Activated CD4-positive, CD25-positive, alpha-beta regulatory T cell treated with anti-CD3 and anti-CD28 coated beads, Interleukin-2, amount 50 U/mL, for 24 hours (primary cell): ENCODE measurements at regions not wholly inside any gene's neighbourhood (a gene's known extent, or its start where the extent isn't known, plus 50 kb on each side); places are given as distances from the start of the nearest gene placed in this dataset.

ENCODE experiments used
- ATAC-seq, 2 donors: fragments of 150-1000 bp; cut with Tn5 transposase; one replicate each; pipeline ENCODE4 v1.10.0; 2021; ENCODE audit warnings: mild to moderate bottlenecking in 1 of 2, moderate library complexity in 1 of 2

DNA sequence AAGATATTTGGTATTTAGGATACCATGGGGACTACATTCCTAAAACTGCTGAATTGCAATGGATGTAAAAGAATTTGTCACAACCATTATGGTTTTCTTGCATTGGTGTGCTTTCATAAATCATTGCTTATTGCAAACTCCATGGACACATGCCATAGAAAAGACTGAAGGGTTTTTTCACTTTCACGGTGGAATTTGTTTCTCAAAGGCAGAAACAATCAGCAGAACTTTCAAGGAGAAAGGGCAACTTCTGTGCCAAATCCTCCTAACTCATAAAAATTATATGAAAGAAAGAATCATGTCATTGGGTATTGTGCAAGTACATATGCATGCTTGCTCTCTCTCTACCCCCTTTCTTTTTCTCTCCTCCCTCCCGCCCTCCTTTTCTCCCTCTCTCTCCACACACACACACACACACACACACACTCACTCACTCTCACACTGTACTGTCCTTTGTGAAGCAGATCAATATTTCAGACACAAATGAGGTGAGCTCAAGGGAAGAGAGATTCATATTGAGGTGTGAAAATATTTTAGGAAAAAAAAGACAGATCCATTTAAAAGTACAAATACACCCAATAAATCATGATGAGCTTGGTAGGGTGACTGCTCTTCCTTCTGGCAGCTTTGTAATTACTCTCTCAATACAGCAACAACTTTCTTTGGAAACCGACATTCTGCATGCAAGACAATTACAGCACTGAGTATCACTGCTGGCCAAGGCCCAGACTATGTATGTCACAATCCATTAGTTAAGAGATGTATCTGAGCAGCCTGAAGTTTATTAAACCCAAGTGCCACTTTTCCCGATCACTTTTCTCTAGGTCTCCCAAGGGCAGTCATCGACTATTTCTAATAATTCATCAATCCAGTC, 492.6 kb downstream of the TUSC7 start:
- ATAC-seq, result no peak

DNA sequence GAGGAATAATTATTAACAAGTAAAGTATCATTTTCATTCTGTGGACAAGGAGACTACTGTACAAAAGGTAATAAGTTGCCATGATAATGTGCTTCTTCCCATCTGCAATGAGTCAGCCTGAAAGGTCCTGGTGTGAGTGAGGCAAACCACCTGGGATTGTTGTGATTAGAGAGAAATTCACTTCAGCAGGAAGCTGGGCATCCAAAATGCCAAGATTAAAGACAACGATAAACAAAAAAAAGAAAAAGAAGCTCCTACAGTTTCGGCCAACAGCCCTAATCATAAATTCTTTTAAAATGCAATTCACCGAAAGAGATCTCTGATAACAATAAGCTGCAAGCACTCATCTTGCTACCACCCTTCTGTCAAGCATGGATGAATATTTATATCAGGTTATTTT, 507.8 kb downstream of the TUSC7 start:
- ATAC-seq, result no peak

DNA sequence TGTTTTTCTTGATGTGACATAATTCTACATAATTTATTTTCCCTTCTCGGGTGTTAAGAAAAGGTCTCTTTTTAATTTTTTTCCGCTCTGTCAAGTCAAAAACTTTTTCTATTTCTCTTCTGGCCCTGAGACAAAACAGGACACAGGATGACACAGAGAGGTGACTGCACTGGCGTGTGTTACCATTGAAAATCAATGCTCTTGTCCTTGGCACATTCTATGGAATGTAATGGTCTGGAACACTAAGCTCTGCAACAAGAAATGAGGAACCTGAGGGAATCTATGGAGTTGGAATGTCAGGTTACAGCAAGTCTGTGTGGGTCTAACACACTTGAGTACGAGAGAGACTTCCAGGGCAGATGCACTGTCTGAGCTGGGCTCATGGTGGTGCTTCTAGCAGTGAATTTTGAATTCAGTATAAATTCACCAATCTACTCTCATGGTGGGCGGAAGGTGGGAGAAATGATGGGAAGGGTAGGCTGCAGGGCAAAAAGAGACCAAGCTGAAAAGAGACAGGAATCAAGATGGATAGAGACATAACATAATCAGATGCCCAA, 508.3 kb downstream of the TUSC7 start:
- no peak for ATAC-seq

DNA sequence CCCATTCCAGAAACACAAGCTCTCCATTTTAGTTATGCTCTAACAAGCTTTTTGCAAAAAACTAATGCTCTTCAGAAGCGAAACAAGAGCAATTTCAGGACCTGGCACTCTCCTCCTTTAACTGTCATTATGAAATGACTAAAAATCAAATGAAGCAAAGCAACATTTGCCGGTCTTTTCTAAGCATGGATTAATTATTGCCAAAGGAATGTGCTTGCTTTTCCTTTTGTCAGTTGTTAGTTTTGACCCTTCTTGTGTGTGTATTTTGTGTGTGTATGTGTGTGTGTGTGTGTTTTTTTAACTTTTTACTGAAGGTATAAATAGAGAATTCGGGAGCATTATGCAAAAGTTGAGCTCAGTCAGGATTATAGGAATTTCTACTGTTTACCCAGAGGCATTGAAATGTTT, 509.1 kb downstream of the TUSC7 start:
- no peak for ATAC-seq

DNA sequence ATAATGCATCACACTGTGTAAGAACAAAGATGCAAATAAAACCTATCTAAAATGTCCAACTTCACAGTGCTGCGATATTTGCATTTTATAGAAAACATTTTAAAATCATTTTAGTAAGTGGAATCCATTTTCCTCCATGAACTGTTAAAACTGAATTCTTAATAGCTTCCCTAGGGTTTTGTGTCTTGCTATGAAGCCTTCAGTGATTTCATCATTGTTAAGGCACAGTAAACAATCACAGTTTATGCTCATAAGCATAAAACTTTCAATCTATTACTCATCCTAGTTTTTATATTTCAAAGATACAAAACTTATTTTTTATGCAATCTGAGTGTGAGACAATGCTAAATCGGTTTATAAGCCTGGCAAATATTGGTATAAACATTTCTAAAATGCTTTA, 509.7 kb downstream of the TUSC7 start:
- no peak for ATAC-seq

DNA sequence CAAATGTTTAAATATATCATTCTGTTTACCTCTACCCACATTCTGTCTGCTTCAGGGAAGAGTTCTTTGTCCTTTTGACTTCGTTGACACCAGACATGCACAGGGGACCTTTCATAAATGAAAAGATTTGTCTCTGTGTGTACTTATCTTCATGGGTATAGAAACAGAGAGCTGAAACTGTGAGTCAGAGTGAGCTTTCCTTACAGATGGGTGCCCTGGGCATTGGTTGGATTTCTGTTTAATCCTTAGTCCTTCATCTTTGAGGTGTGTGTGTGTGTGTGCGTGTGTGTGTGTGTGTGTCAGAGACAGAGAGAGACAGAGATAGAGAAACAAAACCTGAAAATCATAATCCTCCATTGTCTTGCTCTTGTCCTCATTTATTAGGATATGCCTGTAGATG, 517.4 kb downstream of the TUSC7 start:
- ATAC-seq, result no peak

DNA sequence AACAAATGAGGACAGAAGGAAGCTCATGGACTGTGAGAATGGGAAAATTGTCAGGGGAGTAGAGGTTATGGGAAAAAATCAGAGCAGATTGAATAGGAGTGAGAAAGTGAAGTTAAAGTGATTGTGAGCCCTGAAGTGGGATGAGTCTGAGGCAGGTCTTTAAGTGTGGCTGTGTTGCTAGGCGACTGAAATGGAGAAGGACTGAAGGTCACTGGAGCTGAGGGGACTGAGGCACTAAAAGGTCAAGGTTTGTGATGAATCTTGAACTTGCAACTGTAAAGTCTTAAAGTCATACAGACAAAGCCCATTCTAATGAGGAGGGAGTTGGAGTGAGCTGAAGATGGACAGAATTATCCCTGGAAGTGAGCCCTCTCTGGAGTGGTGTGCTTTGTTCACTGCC, 518.9 kb downstream of the TUSC7 start:
- ATAC-seq, result no peak

DNA sequence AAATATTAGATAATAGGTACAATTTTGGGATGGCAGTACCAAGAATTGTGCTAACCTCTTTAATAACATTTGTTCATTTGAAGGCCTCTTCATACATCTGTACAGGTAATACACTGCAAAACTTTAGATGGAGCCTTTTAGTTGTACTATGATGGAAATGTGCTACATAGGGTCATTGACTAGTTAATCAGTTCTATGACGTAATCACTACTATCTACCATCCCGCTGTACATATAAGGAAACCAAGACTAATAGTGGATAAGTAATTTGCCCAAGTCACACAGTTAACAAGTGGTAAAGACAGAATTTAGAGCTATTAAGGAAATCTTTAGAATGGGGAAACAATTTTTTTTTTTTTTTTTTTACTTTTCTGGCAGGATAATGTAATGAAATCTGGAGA, 521.3 kb downstream of the TUSC7 start:
- no peak for ATAC-seq

DNA sequence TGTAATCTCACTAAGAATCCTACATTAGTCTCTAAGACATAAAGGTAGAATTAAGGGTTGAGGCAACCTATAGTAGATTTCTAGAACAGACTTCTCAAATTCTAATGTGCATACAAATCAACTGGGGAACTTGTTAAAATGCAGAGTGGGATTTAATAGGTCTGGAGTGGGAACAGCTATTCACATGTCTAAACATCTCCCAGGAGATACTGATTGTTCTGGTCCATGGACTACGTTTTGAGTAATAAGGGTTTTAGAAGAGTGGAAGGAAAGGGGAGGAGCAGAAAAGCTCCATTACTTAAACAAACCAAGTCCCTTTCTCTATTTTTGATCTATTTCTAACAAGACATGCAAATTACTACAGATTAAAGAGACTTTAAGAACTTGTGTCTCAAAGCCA, 524.8 kb downstream of the TUSC7 start:
- no peak for ATAC-seq

DNA sequence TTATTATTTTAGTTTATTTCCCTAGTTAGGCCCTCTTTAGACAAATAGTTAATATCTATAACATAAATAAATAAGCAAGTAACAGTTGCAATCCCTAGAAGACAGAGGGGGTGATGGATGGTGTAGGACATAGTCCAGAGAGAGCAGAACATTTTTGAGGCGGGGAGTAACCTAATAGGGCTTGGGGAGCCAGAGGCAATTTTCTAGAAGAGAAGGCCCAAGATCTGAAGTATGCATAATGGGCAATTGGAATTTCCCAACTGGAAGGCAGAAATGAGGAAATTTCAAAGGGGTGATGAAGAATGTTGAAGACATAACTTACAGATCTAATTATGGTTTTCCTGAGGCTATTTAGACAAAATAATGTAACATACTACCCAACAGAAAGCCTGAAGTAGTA, 525.7 kb downstream of the TUSC7 start:
- ATAC-seq, result no peak

DNA sequence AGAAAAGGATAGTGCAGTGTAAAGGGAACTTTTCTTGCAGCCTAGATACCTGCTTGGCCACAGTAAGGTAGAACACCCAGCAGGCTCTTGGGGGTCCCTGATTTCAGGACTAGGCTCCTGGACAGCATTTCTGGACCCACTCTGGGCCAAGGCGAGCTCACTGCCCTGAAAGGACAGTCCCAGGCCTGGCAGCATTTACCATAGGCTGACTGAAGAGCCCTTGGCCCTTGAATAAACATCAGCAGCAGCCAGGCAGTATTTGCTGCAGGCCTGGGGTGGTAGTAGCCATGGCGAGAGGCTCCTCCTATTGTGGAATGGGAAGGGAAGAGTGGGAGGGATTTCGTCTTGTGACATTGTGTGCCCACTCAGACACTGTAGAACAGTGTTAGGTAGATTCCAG, 529.2 kb downstream of the TUSC7 start:
- no peak for ATAC-seq

DNA sequence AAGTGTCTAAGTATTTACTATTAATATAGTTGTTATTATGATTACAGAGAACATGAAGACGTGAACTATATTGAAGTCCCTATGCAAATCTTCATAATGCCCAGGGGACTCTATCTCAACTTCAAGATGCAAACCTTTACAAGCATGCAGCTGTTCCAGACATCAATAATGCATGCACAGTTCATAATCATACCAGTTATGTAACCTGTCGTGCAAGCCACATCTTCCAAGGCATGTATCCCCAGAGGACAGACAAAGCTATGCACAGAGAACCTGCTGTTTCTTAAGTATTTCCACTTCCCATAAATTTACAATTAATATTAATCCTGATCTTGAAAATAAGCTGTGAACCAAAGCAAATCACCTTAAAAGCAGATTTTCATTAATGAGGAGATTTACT, 534.1 kb downstream of the TUSC7 start:
- ATAC-seq, result no peak

DNA sequence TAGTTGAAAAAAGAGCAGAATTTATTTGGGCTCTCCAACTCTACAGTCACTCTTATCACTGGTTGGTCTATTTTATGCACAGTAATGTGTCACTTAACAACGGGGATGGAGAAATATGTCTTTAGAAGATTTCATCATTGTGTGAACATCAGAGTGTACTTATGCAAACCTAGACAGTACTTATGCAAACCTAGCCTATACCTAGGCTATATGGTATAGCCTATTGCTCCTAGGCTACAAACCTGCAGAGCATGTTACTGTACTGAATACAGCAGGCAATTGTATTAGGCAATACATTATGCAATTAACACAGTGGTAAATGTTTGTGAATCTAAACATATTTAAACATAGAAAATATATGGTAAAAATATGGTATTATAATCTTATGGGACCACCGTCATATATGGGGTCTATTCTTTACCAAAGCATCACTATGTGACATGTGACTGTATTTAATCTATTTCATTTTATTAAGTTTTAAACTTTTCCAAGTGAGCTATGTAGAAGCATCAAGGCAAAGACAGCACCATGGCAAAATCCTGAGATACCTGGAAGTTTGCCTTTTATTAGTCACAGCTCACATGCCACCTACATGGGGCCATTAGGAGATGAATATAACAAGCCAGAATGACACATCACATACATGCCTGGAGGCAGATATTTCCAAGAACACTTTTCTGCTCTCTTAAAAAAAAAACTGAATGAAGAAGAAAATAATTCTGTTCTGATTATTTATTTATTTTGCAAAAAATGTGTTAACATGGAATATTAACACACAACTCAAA, 537.4 kb downstream of the TUSC7 start:
- ATAC-seq, result no peak

DNA sequence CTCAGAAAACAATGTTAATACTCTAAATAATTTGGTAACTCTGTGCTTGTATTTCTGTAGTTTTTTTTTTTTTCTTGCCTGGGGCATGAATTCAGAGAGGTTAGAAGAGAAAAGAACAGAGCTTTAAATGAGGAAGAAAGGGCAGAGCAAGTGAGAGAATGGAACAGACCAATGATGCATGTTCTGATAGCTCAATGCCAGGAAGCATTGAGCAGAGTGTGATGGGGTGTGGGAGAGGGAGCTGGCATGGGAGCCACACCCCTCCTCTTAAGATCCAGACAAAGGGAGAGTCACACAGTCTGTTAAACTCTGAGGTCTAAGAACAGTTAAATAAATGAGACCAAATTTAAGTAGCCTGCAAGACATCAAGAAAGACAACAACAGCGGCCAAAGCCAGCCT, 538.6 kb downstream of the TUSC7 start:
- no peak for ATAC-seq

DNA sequence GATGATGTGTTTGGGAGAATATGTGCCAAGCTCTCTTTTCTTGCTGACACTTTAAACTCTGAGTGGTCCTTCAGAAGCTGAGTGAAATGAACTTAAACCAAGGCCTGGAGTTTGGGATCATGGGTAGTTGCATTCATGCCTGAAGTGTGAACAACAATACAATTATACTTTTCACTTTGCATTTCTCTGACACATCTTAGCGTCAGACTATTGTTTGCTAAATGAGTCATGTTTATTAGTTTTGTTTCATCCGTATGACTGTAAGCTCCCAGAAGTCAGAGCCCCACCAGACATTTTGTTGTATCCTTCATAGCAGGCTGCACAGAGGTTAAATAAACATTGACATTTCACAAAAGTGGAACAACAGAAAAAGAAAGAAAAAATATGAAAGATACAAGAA, 542.6 kb downstream of the TUSC7 start:
- ATAC-seq, result no peak

DNA sequence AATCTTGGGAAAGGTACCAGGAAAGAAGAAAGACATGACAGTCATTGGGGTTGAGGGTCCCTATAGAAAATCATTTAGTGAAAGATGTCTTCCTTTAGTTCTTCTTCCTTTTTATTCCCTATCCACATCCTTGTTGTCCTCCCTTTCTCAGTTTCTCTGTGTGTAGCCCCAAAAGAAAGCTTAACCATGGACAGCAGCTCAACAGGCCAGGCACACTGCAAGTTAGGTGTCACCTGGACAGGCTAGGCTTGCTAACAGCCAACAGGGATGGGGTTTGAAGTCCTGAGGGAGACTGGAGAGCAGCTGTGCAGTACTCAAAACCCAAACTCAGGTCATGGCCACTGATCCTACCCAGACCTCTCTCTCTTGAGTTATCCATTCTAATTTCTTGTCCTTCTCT, 543.1 kb downstream of the TUSC7 start:
- ATAC-seq, result no peak

DNA sequence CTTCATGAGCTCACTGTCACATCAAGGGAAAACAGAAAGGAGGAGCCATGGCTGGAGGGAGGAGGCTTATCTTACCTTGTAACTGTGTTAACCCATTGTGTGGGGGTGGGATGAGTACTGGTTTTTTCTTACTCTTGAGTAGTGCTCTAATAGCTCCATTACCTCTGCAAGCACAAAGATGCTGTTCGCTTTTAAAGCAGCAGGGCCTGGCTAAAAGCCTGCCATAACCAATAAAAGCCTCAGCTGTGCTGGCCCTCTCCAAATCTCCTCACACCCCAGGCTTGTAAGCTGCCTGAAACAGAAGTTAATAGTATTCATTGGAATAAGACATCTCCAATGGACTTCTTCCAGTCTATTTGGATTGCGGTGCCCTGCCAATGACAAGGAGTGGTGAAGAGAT, 544.1 kb downstream of the TUSC7 start:
- no peak for ATAC-seq

DNA sequence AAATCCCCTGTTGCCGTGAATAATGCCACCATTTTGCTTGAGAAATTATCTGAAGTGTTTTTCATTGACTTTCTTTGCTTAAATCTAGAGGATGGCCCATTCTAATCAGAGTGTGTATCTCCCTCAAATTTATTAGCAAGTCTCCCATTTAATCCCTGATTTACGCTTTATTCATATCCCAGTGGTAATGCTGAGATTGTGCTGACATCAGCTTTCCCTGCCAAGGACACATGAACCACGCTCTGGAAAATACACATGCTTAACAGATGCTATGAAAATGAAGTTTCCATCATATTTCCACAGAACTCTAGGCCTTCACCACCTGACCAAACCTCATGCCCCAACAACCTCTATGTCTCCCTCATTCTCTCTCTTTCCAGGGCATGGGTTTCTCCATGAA, 545.4 kb downstream of the TUSC7 start:
- ATAC-seq, result no peak

DNA sequence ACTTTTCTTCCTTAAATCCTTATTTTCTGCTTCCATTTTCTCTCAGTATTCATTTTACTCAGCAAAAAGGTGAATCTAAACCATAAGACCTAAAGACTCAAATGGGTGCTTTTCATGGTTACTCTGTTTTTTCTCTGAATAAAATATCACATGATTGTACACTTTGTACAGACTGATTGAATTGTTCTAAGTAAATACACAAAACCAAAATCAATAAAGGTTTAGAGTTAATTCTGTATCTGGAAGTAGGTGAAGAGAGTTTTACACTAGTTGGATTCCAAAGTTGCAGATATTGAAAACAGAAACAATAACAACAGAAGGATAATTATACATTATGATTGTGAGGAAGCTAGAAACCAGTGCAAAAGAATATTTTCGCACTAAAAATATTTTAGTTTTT, 546.2 kb downstream of the TUSC7 start:
- no peak for ATAC-seq

DNA sequence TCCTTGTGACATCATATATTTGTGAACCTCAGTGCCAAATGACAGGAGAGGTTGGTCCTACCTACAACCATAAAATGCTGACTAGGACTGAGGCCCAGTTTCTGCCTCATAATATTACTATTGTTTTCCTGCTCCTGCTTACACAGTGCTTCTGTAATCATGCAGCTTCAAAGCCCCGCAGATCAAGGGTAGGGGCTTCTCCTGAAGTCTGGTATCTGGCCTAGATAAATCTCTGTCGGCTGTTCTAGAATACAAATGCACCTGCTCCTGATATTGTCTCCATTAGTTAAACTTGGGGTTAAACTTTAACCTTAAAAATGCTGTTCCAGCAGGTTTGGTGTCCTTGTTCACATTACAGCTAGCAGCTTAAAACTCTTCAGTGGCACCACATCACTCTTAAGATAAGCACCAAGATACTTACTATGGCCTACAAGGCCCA, 552.4 kb downstream of the TUSC7 start:
- ATAC-seq, result no peak

DNA sequence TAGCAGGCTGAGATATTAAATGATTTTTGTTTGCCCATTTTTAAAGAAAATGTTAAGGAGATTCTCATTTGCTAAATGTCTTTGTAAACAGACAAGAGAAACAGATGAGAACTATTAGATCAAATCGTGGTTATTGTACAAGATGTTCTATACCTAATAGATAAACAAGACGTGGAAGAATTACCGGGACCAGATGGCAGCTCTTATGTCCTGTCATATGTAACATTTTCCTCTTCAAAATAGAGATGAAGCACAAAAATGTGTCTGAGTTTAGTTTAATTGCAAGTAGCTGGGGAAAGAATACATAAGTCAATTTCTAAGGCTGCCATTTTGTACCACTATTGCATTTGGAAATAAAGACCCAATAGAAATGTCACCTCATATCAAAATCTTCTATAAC, 553.7 kb downstream of the TUSC7 start:
- no peak for ATAC-seq

DNA sequence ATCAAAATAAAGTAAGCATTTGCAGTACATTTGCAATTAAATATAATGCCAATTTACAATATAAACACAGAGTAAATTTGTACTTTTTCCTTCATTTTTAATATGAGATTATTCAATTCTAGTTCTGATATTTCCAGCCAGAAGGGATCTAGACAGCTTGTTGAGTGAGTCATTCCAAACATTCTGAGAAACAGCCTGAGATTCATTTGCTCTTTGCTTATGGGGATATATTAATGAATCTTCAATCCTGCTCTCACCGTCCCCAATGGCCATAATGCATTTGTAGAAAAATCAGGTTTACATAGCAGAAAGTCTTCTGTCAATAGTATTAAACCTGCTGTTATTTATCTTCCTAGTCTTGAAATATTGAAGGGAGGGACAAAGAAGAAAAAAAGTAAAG, 554.2 kb downstream of the TUSC7 start:
- ATAC-seq, result no peak

DNA sequence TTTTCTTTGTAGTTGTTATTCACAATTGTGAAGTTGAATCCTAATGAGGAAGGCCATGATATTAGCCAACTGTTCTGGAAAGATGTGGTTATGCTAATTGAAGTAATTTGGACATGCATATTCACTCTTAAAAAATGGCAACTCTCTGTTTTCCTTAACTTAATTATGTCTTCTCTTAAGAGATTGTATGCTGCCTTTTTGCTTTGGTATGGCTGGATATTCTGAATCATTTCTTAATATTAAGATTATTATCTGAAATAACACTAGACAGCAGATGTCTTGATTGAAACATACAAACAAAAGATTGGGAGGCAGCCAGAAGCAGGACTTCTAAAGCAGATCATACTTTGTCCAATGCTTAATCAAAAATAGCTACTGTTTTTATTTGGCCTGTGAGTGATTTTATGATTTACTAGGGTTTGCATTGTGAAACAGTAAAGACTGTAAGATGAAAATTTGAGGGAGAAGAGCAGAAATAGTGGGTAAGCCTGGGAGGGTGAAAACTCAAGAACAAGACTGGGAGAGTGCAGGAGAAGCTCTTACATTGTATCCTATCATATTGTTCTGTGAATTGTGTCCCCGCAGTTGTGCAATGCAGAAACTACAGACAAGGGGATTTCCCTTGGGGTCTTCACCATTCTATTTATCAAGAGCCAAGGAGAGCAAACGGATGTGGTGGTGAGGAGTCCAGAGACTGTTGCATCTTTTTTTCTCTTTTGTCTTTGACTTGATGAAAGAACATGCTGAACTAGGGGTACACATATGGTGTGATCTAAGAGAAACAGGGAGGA, 554.8 kb downstream of the TUSC7 start:
- ATAC-seq, result no peak
